ENCODE measurements at regions not wholly inside any gene's neighbourhood (a gene's known extent, or its start where the extent isn't known, plus 50 kb on each side); places are given as distances from the start of the nearest gene placed in this dataset.
"Not testable (repeated sequence)": the region's sequence is repeated elsewhere in the genome, so short reads cannot be mapped to it uniquely, and the experiment has no call there.

DNA sequence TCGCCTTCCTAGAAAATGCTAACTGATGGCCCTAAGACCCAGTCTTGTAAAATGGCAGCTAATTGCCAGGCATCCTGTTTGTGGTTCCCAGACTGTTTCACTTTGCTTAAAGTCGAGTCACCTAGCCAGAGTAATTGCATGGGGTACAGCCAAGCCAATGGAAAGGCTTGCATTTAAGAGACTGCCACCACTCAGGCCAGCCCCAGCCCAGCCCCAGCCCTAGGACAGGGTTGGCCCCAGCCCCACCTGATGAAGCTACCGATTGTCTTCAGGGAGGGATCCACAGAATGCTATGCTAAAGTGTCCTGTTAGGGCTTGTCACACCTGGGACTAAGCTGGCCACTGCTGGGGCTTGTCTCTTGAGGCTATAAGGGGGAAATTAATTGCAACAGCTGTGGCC is 194.6 kb upstream of the KLF3 start:
- Histone ChIP-seq H3K4me3 (ENCODE audit: low read depth, low read length, poor library complexity, severe bottlenecking) (no peak overlapping the region), H4K20me1 (ENCODE audit: insufficient read depth, low read length) (no peaks in the 10 kb centered on the region), H3F3A (ENCODE audit: insufficient read depth, low read length) (no peaks in the 10 kb centered on the region)

DNA sequence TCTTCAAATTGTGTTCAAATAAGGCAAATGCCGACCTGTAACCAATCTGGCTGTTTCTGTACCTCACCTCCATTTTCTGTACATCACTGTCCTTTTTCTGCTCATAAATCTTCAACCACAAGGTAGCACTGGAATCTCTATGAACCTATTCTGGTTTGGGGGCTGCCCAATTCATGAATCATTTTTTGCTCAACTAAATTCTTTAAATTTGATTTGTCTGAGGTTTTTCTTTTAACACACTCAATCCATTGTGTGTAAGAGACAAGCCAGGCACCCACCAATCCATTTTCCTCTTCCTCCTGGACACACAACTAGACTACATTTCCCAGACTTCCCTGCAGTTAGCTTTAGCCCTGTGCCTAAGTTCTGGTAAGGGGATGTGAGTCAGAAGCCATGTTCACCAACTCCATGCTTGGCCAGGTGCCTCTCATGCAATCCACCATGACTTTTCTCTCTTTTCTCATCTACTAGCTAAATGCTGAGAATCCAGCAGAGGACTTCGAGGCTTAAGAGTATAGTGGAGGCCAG is 193.2 kb upstream of the KLF3 start:
- Histone ChIP-seq H3K9me2 (ENCODE audit: low read depth, low read length) (no peaks in the 10 kb centered on the region), H3K36me3 (ENCODE audit: insufficient read depth, low read length) (no peaks in the 10 kb centered on the region), H3K4me1 (ENCODE audit: insufficient read depth, low read length, severe bottlenecking) (no peaks in the 10 kb centered on the region), H3F3A (ENCODE audit: insufficient read depth, low read length) (no peaks in the 10 kb centered on the region), H2AFZ (ENCODE audit: low read length) (no peak overlapping the region), H3K27ac (ENCODE audit: low read depth, low read length, poor library complexity, severe bottlenecking) (no peak overlapping the region), H3K9me3 (ENCODE audit: low read length) (no peaks in the 10 kb centered on the region), H3K79me2 (ENCODE audit: insufficient read depth, low read length) (no peaks in the 10 kb centered on the region), H3K4me2 (ENCODE audit: low read length) (no peak overlapping the region), H3K27me3 (ENCODE audit: insufficient read depth, low read length) (no peaks in the 10 kb centered on the region), H3K4me3 (ENCODE audit: low read depth, low read length, poor library complexity, severe bottlenecking) (no peak overlapping the region), H3K9ac (ENCODE audit: low read length) (no peak overlapping the region), H4K20me1 (ENCODE audit: insufficient read depth, low read length) (no peaks in the 10 kb centered on the region)
- TF ChIP-seq, protein P1, sequence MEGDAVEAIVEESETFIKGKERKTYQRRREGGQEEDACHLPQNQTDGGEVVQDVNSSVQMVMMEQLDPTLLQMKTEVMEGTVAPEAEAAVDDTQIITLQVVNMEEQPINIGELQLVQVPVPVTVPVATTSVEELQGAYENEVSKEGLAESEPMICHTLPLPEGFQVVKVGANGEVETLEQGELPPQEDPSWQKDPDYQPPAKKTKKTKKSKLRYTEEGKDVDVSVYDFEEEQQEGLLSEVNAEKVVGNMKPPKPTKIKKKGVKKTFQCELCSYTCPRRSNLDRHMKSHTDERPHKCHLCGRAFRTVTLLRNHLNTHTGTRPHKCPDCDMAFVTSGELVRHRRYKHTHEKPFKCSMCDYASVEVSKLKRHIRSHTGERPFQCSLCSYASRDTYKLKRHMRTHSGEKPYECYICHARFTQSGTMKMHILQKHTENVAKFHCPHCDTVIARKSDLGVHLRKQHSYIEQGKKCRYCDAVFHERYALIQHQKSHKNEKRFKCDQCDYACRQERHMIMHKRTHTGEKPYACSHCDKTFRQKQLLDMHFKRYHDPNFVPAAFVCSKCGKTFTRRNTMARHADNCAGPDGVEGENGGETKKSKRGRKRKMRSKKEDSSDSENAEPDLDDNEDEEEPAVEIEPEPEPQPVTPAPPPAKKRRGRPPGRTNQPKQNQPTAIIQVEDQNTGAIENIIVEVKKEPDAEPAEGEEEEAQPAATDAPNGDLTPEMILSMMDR (IDR thresholded peaks at IDR 0.05; ENCODE audit: low read length), result no peak
- no peak for TF ChIP-seq EZH2 (IDR thresholded peaks at IDR 0.05; ENCODE audit: borderline replicate concordance, low read length)

More for the DNA sequence above, 194.6 kb upstream of the KLF3 start:
- H3K9ac ChIP-seq (ENCODE audit: low read length), result no peak overlapping the region
- H3K9me2 ChIP-seq (ENCODE audit: low read depth, low read length), result no peaks in the 10 kb centered on the region
- no peaks in the 10 kb centered on the region for H3K4me1 ChIP-seq (ENCODE audit: insufficient read depth, low read length, severe bottlenecking)
- TF ChIP-seq, protein P1 (IDR thresholded peaks at IDR 0.05; ENCODE audit: low read length), result no peak
- TF ChIP-seq EZH2 (IDR thresholded peaks at IDR 0.05; ENCODE audit: borderline replicate concordance, low read length), result no peak
- H3K27me3 ChIP-seq (ENCODE audit: insufficient read depth, low read length), result no peaks in the 10 kb centered on the region
- no peak overlapping the region for H3K27ac ChIP-seq (ENCODE audit: low read depth, low read length, poor library complexity, severe bottlenecking)
- H3K79me2 ChIP-seq (ENCODE audit: insufficient read depth, low read length), result no peaks in the 10 kb centered on the region
- no peak overlapping the region for H3K4me2 ChIP-seq (ENCODE audit: low read length)
- H3K36me3 ChIP-seq (ENCODE audit: insufficient read depth, low read length), result no peaks in the 10 kb centered on the region
- no peak overlapping the region for H2AFZ ChIP-seq (ENCODE audit: low read length)
- no peaks in the 10 kb centered on the region for H3K9me3 ChIP-seq (ENCODE audit: low read length)

DNA sequence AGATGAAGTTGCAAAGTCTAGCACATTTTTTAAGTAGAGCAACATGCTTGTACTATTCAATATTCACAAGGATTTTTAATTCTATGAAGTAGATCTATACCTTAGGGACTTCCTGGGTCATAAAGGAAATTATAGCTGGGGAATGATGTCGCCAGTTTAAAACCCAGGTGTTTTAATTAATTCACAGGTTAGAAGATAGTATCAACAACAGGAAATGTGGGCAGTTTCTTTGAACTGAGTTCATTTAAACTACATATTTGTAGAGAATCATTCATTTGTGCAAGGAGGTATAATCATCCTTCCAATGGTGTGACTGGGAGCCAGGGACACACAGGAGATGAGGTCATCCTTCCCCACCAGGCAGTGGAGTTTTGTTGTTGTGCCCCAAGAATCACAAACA is 181.3 kb upstream of the KLF3 start:
- TF ChIP-seq EZH2 (IDR thresholded peaks at IDR 0.05; ENCODE audit: borderline replicate concordance, low read length), result no peak
- TF ChIP-seq, protein P1 (IDR thresholded peaks at IDR 0.05; ENCODE audit: low read length), result no peak
- H3F3A ChIP-seq (ENCODE audit: insufficient read depth, low read length), result no peaks in the 10 kb centered on the region

DNA sequence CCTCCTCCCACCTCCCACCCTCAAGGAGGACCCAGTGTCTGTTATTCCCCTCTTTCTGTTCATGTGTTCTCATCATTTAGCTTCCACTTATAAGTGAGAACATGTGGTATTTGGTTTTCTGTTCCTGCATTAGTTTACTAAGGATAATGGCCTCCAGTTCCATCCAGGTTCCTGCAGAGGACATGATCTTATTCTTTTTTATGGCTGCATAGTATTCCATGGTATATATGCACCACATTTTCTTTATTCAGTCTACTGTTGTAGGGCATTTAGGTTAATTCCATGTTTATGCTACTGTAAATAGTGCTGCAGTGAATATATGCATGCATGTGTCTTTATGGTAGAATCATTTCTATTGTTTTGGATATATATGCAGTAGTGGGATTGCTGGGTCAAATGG is 180.4 kb upstream of the KLF3 start:
- H3K9me2 ChIP-seq (ENCODE audit: low read depth, low read length); H3K4me2 ChIP-seq (ENCODE audit: low read length); H3K36me3 ChIP-seq (ENCODE audit: insufficient read depth, low read length); H3K27ac ChIP-seq (ENCODE audit: low read depth, low read length, poor library complexity, severe bottlenecking); H3K27me3 ChIP-seq (ENCODE audit: insufficient read depth, low read length); H4K20me1 ChIP-seq (ENCODE audit: insufficient read depth, low read length); H3K4me1 ChIP-seq (ENCODE audit: insufficient read depth, low read length, severe bottlenecking); H3K9ac ChIP-seq (ENCODE audit: low read length); H3K4me3 ChIP-seq (ENCODE audit: low read depth, low read length, poor library complexity, severe bottlenecking); H3K79me2 ChIP-seq (ENCODE audit: insufficient read depth, low read length); H2AFZ ChIP-seq (ENCODE audit: low read length); H3K9me3 ChIP-seq (ENCODE audit: low read length); H3F3A ChIP-seq (ENCODE audit: insufficient read depth, low read length): not testable (repeated sequence)

More for the DNA sequence above, 181.3 kb upstream of the KLF3 start:
- Histone ChIP-seq H3K79me2 (ENCODE audit: insufficient read depth, low read length) (no peaks in the 10 kb centered on the region), H3K4me2 (ENCODE audit: low read length) (no peak overlapping the region), H3K4me3 (ENCODE audit: low read depth, low read length, poor library complexity, severe bottlenecking) (no peak overlapping the region), H3K4me1 (ENCODE audit: insufficient read depth, low read length, severe bottlenecking) (no peaks in the 10 kb centered on the region), H3K9ac (ENCODE audit: low read length) (no peak overlapping the region), H2AFZ (ENCODE audit: low read length) (no peak overlapping the region), H3K27ac (ENCODE audit: low read depth, low read length, poor library complexity, severe bottlenecking) (no peak overlapping the region), H3K36me3 (ENCODE audit: insufficient read depth, low read length) (no peaks in the 10 kb centered on the region), H3K9me2 (ENCODE audit: low read depth, low read length) (no peaks in the 10 kb centered on the region), H3K27me3 (ENCODE audit: insufficient read depth, low read length) (no peaks in the 10 kb centered on the region), H4K20me1 (ENCODE audit: insufficient read depth, low read length) (no peaks in the 10 kb centered on the region), H3K9me3 (ENCODE audit: low read length) (no peaks in the 10 kb centered on the region)

Data from OCI-LY1 (cell line).